Glutamatergic neuron (in vitro differentiated cells): ENCODE measurements at regions not wholly inside any gene's neighbourhood (a gene's known extent, or its start where the extent isn't known, plus 50 kb on each side); places are given as distances from the start of the nearest gene placed in this dataset.

Source experiments
- DNase-seq: peaks from one replicate; pipeline ENCODE4 v3.0.0; 2022
- H3K27ac Mint-ChIP-seq: one replicate; pipeline ENCODE4 v1.8.0; 2020; ENCODE audit warnings: mild to moderate bottlenecking, mixed read lengths, inconsistent platforms; ENCODE audit not compliant: unreplicated experiment
- H3K27me3 Mint-ChIP-seq: one replicate; pipeline ENCODE4 v1.8.0; 2020; ENCODE audit warnings: mild to moderate bottlenecking, moderate library complexity, mixed read lengths, inconsistent platforms; ENCODE audit not compliant: unreplicated experiment
- H3K36me3 Mint-ChIP-seq: one replicate; pipeline ENCODE4 v1.8.0; 2020; ENCODE audit warnings: mild to moderate bottlenecking, mixed read lengths, inconsistent platforms; ENCODE audit not compliant: unreplicated experiment
- H3K4me1 Mint-ChIP-seq: one replicate; pipeline ENCODE4 v1.8.0; 2020; ENCODE audit warnings: mild to moderate bottlenecking, low read depth, mixed read lengths, inconsistent platforms; ENCODE audit not compliant: unreplicated experiment
- H3K4me3 Mint-ChIP-seq: one replicate; pipeline ENCODE4 v1.8.0; 2020; ENCODE audit warnings: mild to moderate bottlenecking, mixed read lengths, inconsistent platforms; ENCODE audit not compliant: unreplicated experiment
- H3K9me3 Mint-ChIP-seq: one replicate; pipeline ENCODE4 v1.8.0; 2020; ENCODE audit warnings: mild to moderate bottlenecking, moderate library complexity, mixed read lengths, inconsistent platforms; ENCODE audit not compliant: unreplicated experiment
- CTCF ChIP-seq: fragments of 200-600 bp; sonication (generic); IDR thresholded peaks from one replicate; pipeline ENCODE4 v1.5.0; 2021; ENCODE audit not compliant: partially characterized antibody, unreplicated experiment

- no peak for DNase-seq
- TF ChIP-seq CTCF, result no peak
Measured at GRCh38 chr18:76581261-76581660, 86.2 kb upstream of the ZNF516 start.

DNA sequence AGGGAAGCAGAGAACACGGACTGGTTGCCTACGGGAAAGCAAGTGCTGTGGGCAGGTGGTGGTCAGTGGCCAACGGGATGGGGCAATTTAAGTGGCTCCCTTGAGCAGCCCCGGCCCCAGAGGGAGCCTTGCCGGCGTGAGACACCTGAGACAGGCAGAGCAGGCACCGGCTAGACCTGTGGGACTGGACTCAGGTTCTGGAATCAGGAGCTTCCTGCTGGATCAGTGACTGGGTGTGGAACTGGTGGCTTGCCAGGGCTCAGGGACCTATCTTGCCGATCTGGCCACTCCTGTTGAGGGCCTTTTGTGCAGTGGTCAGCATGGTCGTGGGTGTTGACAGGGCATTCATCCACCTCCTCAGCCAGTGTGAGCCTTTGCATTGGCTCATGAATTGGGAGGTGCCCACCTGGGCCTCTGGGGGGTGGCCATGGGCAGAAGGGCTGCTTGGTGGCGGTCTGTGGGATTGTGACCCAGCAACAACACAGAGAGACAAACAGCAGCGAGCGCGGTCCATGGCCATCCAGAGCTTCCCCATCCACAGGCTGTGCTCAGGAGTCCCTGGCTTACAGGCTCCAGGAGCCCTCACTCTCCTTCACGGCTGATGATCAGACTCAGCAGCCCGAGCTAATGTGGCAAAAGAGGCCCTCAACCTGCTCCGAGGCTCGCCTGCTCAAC, 85.4 kb upstream of the ZNF516 start:
- H3K27me3 Mint-ChIP-seq, result peaks cover 3% of the 10 kb centered on the region
- no peak for TF ChIP-seq CTCF
- no peak overlapping the region for H3K27ac Mint-ChIP-seq
- H3K9me3 Mint-ChIP-seq, result no peaks in the 10 kb centered on the region
- DNase-seq, result no peak
- H3K36me3 Mint-ChIP-seq, result peaks cover 2% of the 10 kb centered on the region
- H3K4me1 Mint-ChIP-seq, result no peaks in the 10 kb centered on the region
- H3K4me3 Mint-ChIP-seq, result no peak overlapping the region

More at GRCh38 chr18:76581261-76581660, 86.2 kb upstream of the ZNF516 start:
- Mint-ChIP-seq H3K27me3 (peaks cover 3% of the 10 kb centered on the region), H3K9me3 (no peaks in the 10 kb centered on the region), H3K4me3 (no peak overlapping the region), H3K27ac (no peak overlapping the region), H3K36me3 (no peaks in the 10 kb centered on the region), H3K4me1 (no peaks in the 10 kb centered on the region)

- no peak for DNase-seq
- H3K27ac Mint-ChIP-seq, result no peak overlapping the region
- peaks cover 3% of the 10 kb centered on the region for H3K27me3 Mint-ChIP-seq
- no peaks in the 10 kb centered on the region for H3K9me3 Mint-ChIP-seq
- H3K36me3 Mint-ChIP-seq, result peaks cover 9% of the 10 kb centered on the region
- H3K4me1 Mint-ChIP-seq, result no peaks in the 10 kb centered on the region
- H3K4me3 Mint-ChIP-seq, result no peak overlapping the region
- TF ChIP-seq CTCF, result no peak
Measured at GRCh38 chr18:76579301-76579695, 84.3 kb upstream of the ZNF516 start.

- Mint-ChIP-seq H3K4me3 (no peak overlapping the region), H3K27me3 (peaks cover 3% of the 10 kb centered on the region)
- DNase-seq, result no peak
Measured at GRCh38 chr18:76578571-76579300, 83.7 kb upstream of the ZNF516 start.

More at GRCh38 chr18:76578571-76579300, 83.7 kb upstream of the ZNF516 start:
- no peaks in the 10 kb centered on the region for H3K9me3 Mint-ChIP-seq
- no peak for TF ChIP-seq CTCF
- no peaks in the 10 kb centered on the region for H3K4me1 Mint-ChIP-seq
- H3K27ac Mint-ChIP-seq, result no peak overlapping the region
- peaks cover 9% of the 10 kb centered on the region for H3K36me3 Mint-ChIP-seq
